Neural cell (in vitro differentiated cells): ENCODE measurements at regions not wholly inside any gene's neighbourhood (a gene's known extent, or its start where the extent isn't known, plus 50 kb on each side); places are given as distances from the start of the nearest gene placed in this dataset.

Source experiments
- EZH2 ChIP-seq: fragments of 200-600, 300-800 bp; shearing (Covaris generic), sonication (generic); IDR thresholded peaks from 2 replicates; pipeline ENCODE4 v1.6.1; 2014; ENCODE audit warnings: antibody characterized with exemption, low read length, borderline replicate concordance, mild to moderate bottlenecking; ENCODE audit not compliant: insufficient read depth, poor library complexity, severe bottlenecking
- POLR2AphosphoS5 ChIP-seq: IDR thresholded peaks from 2 replicates; pipeline ENCODE4 v1.6.1; 2012
- RAD21 ChIP-seq: fragments of 450-650 bp; conservative IDR thresholded peaks from 2 replicates; pipeline ENCODE4 v1.6.1; 2014; ENCODE audit warnings: antibody characterized with exemption, mild to moderate bottlenecking, moderate library complexity
- TF ChIP-seq, protein P1 (sequence below): fragments of 450-650 bp; IDR thresholded peaks from 2 replicates; pipeline ENCODE4 v1.5.1; 2014; ENCODE audit warnings: antibody characterized with exemption, mild to moderate bottlenecking, moderate library complexity; ENCODE audit not compliant: poor library complexity, severe bottlenecking
- TF ChIP-seq, protein P2 (sequence below): IDR thresholded peaks from 2 replicates; pipeline ENCODE4 v1.6.1; 2012; ENCODE audit warnings: borderline replicate concordance

DNA sequence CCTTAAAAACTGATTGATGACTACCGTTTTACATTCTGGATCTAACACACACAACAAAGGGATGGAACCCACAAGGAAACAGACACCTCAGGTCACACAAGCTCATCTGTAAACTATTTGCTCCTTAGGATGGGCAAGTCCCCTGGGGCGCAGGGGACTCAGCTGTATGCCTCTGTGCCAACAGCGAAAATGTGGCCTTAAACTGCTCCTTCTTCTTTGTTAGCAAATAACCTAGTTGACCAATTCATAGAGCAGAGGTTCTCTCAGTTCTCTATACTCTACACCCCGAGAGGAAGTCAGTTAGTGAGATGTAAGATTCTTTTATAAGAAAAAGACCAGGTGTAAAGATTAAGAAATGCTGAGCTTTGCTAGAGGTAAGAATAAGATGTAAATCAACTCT is 181.9 kb upstream of the PRSS58 start:
- TF ChIP-seq RAD21 (no peak), EZH2 (no peak), POLR2AphosphoS5 (no peak)
- TF ChIP-seq, protein P1, sequence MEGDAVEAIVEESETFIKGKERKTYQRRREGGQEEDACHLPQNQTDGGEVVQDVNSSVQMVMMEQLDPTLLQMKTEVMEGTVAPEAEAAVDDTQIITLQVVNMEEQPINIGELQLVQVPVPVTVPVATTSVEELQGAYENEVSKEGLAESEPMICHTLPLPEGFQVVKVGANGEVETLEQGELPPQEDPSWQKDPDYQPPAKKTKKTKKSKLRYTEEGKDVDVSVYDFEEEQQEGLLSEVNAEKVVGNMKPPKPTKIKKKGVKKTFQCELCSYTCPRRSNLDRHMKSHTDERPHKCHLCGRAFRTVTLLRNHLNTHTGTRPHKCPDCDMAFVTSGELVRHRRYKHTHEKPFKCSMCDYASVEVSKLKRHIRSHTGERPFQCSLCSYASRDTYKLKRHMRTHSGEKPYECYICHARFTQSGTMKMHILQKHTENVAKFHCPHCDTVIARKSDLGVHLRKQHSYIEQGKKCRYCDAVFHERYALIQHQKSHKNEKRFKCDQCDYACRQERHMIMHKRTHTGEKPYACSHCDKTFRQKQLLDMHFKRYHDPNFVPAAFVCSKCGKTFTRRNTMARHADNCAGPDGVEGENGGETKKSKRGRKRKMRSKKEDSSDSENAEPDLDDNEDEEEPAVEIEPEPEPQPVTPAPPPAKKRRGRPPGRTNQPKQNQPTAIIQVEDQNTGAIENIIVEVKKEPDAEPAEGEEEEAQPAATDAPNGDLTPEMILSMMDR = no peak
- TF ChIP-seq, protein P2, sequence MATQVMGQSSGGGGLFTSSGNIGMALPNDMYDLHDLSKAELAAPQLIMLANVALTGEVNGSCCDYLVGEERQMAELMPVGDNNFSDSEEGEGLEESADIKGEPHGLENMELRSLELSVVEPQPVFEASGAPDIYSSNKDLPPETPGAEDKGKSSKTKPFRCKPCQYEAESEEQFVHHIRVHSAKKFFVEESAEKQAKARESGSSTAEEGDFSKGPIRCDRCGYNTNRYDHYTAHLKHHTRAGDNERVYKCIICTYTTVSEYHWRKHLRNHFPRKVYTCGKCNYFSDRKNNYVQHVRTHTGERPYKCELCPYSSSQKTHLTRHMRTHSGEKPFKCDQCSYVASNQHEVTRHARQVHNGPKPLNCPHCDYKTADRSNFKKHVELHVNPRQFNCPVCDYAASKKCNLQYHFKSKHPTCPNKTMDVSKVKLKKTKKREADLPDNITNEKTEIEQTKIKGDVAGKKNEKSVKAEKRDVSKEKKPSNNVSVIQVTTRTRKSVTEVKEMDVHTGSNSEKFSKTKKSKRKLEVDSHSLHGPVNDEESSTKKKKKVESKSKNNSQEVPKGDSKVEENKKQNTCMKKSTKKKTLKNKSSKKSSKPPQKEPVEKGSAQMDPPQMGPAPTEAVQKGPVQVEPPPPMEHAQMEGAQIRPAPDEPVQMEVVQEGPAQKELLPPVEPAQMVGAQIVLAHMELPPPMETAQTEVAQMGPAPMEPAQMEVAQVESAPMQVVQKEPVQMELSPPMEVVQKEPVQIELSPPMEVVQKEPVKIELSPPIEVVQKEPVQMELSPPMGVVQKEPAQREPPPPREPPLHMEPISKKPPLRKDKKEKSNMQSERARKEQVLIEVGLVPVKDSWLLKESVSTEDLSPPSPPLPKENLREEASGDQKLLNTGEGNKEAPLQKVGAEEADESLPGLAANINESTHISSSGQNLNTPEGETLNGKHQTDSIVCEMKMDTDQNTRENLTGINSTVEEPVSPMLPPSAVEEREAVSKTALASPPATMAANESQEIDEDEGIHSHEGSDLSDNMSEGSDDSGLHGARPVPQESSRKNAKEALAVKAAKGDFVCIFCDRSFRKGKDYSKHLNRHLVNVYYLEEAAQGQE = no peak
